HG02943 (cell line): ENCODE measurements at regions not wholly inside any gene's neighbourhood (a gene's known extent, or its start where the extent isn't known, plus 50 kb on each side); places are given as distances from the start of the nearest gene placed in this dataset.
"Not testable (repeated sequence)": the region's sequence is repeated elsewhere in the genome, so short reads cannot be mapped to it uniquely, and the experiment has no call there.

Source experiments
- ATAC-seq: cut with Tn5 transposase; IDR thresholded peaks from one replicate; pipeline ENCODE4 v1.9.1; 2021; ENCODE audit warnings: mild to moderate bottlenecking, low read depth, moderate library complexity; ENCODE audit not compliant: unreplicated experiment

DNA sequence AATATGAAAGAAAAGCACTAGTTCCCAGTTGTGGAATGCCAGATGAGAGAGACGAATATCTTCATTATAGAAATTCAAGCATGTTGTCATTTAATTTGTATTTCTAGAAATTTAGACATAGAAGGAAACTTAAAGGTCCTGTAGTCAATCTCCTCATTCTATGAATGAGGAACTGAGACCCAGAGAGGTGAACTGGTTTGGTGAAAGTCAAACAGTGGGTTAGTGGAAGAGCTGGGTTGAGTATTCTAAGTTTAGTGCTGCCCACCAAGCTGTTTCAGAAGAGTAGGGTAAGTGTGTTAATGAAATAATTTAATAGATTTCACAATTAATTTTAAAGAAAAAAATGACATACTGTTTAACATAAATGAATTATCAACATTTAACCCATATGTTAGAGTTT, 655.2 kb downstream of the FAM133A start:
- no peak for ATAC-seq

DNA sequence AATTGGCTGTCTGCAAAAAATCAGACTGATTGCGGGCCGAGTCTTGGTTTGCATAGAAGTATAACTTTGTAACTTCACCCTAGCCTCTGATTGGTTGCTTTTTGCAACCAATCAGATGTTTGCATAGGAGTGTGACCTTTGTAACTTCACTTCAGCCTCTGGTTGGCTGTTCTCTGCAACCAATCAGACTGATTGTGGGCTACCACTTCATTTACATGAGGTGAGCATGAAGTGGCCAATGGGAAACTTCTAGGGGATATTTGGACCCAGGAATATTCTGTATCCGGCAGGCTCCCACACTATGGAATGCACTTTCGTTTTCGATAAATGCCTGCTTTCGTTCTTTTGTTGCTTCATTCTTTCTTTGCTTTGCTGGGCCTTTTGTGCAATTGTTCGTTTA, 667.7 kb downstream of the FAM133A start:
- ATAC-seq: not testable (repeated sequence)

DNA sequence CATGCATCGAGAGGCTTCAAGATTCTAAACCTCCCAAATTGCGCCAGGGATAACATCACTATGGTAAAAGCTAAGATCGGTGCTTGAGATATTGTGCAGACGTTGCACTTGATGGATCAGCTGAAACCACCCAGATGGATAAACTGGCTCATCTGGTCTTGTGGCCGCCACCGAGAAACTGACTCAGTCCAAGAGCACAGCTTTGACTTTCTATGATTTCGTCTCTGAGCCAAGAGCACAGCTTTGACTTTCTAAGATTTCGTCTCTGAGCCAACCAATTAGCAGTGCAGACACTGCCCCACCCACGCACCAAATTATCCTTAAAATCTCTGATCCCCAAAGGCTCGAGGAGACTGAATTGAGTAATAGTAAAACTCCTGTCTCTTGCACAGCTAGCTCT, 687.2 kb downstream of the FAM133A start:
- ATAC-seq: no peak

DNA sequence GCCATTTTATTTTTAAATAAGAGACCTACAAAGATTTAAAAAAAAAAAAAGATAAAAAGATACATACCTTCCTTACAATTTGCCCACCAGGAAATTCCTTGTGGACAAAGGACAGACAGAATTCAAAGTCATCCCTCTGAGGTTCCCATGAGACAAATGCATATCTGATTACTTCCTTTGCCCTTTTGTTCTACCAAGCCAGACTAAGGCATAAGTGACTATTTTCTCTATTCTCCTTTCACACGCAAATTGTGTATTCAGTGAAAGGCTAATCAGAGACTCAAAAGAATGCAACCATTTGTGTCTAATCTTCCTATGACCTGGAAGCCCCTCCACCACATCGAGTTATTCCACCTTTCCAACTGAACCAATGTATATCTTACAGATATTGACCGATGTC, 691.7 kb downstream of the FAM133A start:
- ATAC-seq: no peak

DNA sequence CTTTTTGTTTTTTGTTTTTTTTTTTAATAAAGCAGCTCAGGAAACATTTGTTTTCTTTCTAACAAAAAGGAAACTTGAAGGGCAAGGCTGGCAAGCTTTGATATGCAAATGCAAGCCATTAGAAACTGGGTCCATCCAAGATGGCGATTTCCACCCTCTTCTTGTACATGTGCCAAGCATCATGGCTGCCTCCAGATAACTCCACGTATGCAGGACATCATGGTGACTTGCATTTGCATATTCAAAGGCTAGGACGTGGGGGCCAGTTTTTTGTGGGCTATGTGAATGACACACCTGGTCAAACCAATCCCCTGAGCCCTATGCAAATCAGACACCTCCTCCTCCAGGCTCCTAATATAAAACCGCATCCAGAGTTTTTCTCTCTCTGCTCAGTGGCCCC, 692.6 kb downstream of the FAM133A start:
- ATAC-seq: no peak

DNA sequence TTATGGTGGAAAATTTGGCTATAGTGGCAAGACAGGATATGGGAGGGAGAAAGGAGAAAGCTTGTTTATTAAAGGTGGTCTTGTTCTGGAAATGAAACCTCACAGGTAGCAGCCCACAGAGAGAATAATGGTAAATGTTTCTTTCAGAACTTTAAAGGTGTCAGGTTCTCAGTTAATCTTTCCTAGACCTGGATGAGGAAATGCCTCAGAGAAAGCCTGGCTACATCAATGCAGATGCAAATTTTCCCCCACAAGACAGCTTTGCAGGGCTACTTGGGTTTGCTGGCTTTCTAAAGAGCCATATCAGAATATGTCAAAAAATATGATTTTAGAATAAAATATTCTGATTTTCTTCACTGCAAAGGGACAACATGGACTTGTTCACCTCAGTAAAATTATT, 715.0 kb downstream of the FAM133A start:
- ATAC-seq: no peak

DNA sequence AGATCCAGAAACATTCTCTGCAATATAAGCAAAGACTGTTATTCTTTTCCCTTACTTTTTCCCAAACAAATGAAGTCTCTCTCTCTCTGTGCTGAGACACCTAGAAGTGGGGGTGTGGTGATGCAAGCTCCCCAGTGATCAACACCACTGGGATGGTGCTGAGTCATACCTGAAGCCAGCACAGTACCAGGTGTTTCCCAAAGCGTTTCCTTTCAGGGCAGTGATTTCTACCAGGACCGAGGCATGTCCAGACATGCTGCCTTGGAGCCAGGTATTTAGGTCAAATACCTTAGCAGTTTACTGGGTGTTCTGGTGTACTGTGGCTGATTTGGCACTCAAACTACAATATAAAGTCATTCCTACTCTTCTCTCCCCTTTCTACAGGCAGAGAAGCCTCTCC, 726.5 kb downstream of the FAM133A start:
- peak; percentile 82 for ATAC-seq

DNA sequence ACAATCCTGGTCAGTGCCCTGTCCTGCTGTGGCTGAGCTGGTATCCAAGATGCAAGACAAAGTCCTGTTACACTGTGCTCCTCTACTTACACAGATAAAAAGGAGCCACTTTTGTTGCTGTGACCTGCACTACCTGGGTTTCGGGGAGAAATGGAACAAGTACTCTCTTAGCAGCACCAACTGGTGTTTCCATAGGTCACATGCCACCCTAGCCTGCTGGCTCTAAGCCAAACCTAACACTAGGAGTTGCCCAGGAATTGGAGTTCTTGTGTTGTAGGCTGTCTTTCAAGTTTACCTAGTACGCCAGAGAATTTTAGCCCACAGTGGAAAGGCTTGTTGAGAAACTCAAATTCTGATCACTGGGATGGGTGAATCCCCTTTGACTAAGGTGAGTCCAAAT, 727.4 kb downstream of the FAM133A start:
- ATAC-seq: no peak

DNA sequence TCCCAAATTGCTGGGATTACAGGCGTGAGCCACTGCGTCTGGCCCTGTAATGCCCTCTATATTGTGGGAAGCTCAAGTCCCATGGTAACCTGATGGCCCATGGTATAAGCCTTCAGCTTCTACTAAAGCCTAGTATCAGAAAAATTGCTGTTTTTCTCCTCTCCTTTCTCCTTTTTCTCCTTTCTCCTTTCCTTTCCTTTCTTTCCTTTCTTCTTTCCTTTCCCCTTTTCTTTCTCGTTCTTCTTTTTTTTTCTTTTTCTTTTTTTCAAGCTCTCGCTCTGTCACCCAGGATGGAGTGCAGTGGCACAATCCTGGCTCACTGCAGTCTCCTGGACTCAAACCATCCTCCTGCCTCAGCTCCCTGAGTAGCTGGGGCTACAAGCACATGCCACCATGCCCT, 740.7 kb downstream of the FAM133A start:
- ATAC-seq: no peak

DNA sequence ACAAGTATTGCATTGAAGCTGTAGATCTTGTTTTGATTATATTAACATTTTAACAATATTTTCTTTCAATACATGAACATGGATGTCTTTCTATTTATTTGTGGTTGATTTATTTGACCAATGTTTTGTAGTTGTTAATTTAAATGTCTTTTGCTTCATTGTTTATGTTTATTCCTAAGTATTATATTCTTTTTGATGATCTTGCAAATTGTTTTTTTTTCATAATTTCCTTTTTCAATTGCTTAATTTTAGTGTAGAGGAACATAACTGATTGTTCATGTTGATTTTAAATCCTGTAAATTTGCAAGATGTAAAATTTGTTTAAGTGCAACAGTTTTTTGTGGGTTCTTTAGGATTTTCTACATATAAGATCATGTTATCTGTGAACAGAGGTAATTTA, 744.1 kb downstream of the FAM133A start:
- ATAC-seq: no peak

DNA sequence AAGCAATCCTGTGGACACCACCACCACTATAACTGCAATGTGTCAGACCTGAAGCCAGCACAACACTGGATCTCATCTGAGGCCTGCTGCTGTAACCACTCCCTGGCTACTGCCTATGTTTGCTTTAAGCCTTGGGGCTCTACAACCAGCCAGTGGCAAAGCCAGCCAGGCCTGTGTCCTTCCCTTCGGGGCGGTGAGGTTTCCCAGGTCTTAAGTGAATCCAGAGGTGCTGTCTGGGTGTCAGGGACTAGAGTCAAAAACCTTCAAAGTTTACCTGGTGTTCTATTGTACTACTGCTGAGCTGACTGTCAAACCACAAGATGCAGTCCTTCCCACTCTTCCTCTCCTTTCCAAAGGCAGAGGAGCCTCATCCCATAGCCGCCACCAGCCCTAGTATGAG, 750.5 kb downstream of the FAM133A start:
- no peak for ATAC-seq

DNA sequence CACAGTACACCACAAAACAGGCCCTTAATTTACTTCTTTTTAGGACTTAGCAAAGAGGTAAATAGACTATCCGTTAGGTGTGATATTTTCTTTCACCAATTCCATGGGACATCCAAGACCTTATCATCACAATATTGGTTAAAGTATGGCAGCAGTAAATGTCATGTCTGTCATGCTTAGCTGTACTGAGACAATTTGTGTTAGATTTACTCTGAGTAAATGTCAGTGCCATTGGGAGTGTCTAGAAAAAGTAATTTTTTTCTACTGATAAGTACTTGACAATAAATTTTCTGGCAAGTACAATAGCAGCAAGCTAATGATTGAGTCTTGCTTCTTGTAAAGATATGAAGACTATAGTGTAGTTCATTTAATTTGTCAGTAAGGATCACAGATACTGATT, 756.1 kb downstream of the FAM133A start:
- no peak for ATAC-seq

DNA sequence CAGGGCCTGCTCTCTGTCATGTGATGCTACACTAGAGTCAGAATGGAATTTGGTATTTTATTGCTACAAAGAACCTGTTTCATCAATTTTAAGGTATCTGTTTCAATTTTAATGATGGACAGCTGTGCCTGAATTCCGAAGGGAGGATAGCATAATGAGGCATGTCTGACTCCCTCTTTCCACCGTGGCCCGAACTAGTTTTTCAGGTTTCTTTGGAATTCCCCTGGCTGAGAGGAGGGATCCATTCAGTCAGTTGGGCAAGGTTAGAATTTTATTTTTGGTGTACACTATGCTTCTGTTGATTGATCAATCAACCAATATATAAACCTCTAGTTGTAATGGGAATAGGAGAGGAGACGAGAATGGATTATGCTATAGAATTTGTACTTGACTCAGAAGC, 761.8 kb downstream of the FAM133A start:
- ATAC-seq: no peak

DNA sequence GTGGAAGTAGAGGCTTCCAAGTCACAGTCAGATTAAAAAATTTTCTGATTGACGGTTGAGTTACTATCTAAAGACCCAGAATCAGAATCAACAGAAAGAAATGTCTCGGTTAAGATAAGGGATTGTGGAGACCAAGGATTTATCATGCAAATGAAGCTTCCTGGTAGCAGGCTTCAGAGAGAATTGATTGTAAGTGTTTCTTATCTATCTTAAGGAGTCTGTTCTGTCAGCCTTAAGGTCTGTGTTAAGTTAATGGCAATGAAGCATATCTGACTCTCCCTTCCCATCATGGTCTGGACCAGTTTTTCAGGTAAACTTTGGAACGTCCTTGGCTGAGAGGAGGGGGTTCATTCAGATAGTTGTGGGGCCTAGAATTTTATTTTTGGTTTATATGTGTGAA, 780.2 kb downstream of the FAM133A start:
- no peak for ATAC-seq

DNA sequence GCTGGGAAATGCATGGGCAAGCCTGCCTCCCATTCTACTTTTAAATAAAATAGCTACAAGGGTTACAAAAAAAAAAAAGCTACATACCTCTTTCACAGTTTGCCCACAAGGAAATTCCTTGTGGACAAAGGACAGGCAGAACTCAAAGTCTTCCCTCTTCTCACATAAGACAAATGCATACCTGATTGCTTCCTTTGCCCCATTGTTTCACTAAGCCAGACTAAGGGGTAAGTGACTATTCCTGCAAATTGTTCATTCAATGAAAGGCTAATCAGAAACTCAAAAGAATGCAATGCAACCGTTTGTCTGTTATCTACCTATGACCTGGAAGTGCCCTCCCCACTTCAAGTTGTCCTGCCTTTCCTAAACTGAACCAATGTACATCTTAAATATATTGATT, 780.6 kb downstream of the FAM133A start:
- no peak for ATAC-seq

DNA sequence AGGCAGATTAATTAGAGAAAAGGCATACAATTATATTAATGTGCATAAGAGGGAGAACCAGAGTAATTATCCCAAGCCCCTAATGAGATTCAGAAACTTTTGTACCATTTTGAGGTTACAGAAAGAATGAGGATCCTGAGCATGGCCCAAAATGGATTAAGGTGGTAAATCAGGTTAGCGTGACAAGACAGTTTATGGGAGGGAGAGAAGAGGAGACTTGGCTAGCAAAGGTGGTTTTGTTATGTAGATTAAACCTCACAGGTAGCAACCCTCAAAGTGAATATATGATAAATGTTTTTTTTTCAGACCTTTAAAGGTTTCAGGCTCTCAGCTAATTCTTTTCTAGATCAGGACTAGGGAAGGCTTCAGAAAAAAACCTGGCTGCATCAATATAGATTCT, 781.8 kb downstream of the FAM133A start:
- no peak for ATAC-seq

DNA sequence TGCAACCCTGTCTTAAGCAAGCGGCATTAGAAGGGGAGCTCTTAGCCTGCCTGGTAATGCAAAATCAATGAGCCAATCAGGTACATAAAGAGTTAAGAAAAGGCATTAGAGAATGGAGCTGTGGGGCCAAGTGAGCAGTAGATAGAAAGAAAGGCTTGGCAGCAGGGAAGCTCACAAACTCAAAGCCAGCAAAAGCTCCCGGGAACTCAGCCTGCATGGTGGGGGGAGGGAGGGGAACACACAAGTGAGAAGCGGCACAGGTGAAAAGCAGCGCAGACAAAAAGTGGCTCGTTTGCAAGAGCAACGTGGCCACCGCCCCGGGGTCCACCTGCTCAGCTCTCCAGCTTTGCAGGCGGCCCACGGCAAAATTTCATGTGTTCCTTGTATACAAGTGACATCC, 818.5 kb downstream of the FAM133A start:
- no peak for ATAC-seq

DNA sequence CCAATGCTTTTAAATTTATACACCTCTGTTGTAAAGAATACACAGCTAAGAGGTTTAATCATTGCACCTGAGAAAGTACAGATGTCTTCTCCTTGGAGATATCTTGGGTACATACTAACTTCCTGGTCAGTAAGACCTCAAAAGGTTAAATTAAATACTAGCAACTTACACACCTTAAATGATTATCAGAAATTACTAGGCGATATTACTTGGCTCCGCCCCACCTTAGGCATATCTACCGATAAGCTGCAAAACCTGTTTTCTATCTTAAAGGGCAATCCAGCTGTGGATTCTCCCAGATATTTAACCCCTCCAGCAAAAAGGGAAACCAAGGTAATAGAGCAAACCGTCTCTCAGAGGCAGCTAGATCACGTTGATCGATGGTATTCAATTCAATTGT, 819.4 kb downstream of the FAM133A start:
- ATAC-seq: no peak

DNA sequence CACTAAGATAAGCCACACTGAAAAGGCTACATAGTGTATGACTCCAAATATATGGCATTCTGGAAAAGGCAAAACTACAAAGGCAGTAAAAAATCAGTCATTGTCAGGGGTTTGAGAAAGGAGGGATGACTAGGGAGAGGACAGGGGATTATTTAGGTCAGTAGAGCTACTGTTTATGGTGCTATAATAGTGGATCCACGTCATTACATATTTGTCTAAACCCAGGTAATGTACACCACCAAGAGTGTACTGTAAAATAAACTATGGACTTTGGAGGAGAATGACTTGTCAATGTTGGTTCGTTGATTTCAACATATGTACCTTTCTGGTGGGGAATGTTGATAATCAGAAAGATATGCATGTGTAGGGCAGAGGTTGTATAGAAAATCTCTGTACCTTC, 837.6 kb downstream of the FAM133A start:
- ATAC-seq: no peak

DNA sequence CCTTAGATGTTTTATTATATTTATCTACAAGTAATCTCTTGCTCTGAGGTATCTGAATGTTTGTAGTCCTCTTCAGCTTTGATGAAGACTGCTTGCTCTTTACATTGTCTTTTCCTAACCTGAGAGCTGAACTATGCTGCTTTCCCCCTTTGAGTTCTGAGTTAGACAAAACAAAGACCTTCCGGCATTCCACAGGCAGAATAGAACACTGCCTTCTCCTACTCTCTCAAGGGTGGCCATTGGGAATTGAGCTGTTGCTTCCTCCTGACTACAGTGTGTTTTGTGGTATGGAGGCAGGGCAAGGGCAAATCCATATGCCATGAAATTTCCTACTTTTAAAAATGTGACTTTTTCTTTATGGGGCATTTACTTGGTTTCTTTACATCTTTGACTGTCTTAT, 841.0 kb downstream of the FAM133A start:
- no peak for ATAC-seq

DNA sequence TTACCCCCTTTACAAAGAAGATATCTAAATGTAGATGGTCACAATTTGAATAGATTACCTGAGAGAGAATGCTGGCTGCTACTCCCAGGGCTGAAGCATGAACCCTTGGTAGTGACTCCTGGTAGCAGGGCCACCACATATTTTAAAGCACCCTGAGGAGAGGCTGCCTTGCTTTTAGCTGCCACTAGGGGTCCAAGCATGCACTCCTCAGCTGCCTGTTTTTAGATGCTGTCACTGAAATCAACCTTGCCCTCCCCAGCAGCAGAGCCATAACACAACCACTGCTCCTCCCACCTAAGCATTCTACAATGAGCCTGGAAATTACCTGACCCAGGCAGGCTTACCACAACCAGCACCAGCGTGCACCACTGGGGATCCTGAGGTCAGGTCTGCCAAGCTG, 850.9 kb downstream of the FAM133A start:
- ATAC-seq: no peak

DNA sequence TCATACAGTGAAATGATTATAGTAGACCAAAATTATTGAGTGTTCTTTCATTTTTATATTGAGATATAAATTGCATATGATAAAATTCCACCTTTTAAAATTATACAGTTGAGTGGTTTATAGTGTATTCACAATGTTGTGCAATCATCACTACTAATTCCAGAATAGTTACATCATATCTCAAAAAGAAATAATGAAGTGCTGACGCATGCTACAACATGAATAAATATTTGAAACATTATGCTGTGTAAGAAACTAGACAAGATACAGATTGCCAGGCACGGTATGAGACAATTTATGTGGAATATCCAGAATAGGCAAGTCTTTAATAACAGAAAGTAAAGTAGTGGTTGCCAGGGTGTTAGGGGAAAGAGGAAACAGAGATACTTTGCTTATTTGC, 871.7 kb downstream of the FAM133A start:
- no peak for ATAC-seq

DNA sequence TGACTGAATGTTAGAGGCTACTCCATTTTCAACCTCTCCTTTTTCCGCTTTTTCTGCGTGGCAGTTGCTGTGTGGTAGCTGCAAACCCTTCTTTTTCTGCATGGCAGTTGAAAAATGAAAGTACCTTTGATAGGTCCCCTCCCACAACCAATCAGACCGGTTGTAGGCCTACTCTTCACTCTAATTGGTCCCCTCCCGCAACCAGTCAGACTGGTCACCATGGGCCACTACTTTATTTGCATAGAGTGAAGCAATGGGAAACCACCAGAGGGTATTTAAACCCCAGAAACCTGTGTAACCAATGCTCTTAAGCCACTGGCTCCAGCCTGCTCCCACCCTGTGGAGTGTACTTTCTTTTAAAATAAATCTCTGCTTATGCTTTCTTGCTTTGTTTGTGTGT, 877.8 kb downstream of the FAM133A start:
- no peak for ATAC-seq

DNA sequence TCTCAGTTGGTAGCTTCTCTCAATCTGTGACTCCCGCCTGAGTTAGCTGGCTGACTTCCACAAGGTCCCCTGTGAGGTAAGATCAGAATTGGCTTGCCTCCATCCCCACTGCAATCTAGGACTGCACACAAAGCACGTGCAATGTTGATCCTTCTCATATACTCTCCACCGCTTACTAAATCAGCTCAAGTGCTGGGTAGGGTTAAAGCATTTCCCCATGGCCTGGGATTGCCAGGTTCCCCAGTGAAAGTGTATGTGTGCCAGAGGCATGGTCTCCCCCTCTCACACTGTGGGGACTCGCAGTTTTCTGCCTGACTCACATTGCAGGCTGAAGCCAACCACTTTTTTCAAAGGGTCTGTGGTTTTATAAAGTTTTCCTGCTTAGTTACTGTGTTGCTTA, 886.9 kb downstream of the FAM133A start:
- ATAC-seq: no peak
